CD14-positive monocyte (primary cell): ENCODE measurements at regions not wholly inside any gene's neighbourhood (a gene's known extent, or its start where the extent isn't known, plus 50 kb on each side); places are given as distances from the start of the nearest gene placed in this dataset.

ENCODE experiments used
- DNase-seq, 3 donors: peaks; one replicate each; pipeline ENCODE4 v3.0.0-alpha.2; 2011 to 2022
- H2AFZ ChIP-seq: 2 replicates; pipeline ENCODE4 v1.6.0; 2012; ENCODE audit warnings: mild to moderate bottlenecking, low read depth, low read length, inconsistent platforms; ENCODE audit not compliant: insufficient read depth, poor library complexity, severe bottlenecking
- H3K27ac ChIP-seq, 2 donors: 1 replicate in 1 of 2; 2 replicates in 1 of 2; pipeline ENCODE4 v1.5.1; 2012 to 2013; ENCODE audit warnings: low read length in 2 of 2, control low read depth in 1 of 2, inconsistent platforms in 1 of 2, low read depth in 1 of 2, mild to moderate bottlenecking in 1 of 2
- H3K27me3 ChIP-seq, 2 donors: one replicate each; pipeline versions ENCODE4 v1.6.0 to v1.6.1; 2011 to 2013; ENCODE audit warnings: low read length in 2 of 2; ENCODE audit not compliant: control insufficient read depth in 2 of 2, insufficient read depth in 2 of 2
- H3K36me3 ChIP-seq, 2 donors: replicated peaks in 1 of 2; 1 replicate in 1 of 2; 2 replicates in 1 of 2; pipeline versions ENCODE4 v1.5.1 to v1.6.1; 2012 to 2013; ENCODE audit warnings: low read length in 2 of 2, control low read depth in 1 of 2, inconsistent platforms in 1 of 2, mild to moderate bottlenecking in 1 of 2; ENCODE audit not compliant: insufficient read depth in 2 of 2, control insufficient read depth in 1 of 2
- H3K4me1 ChIP-seq, 2 donors: 1 replicate in 1 of 2; 2 replicates in 1 of 2; pipeline versions ENCODE4 v1.5.1 to v1.6.1; 2012 to 2013; ENCODE audit warnings: low read length in 2 of 2, control low read depth in 1 of 2, inconsistent platforms in 1 of 2, mild to moderate bottlenecking in 1 of 2, moderate library complexity in 1 of 2; ENCODE audit not compliant: insufficient read depth in 2 of 2, control insufficient read depth in 1 of 2
- H3K4me2 ChIP-seq: replicated peaks from 2 replicates; pipeline ENCODE3; 2012; ENCODE audit warnings: low read length, moderate library complexity, mild to moderate bottlenecking; ENCODE audit not compliant: poor library complexity, severe bottlenecking; ENCODE audit errors: extremely low read depth
- H3K4me3 ChIP-seq, 3 experiments: fragments of 200-600 bp in 1 of 3; sonication (generic) in 1 of 3; replicated peaks in 1 of 3; 1 replicate in 2 of 3; 2 replicates in 1 of 3; pipeline ENCODE4 v1.5.1; 2011 to 2013; ENCODE audit warnings: low read length in 3 of 3, mild to moderate bottlenecking in 3 of 3, control low read depth in 2 of 3, low read depth in 2 of 3, inconsistent platforms in 1 of 3, moderate library complexity in 1 of 3
- H3K79me2 ChIP-seq: 2 replicates; pipeline ENCODE4 v1.6.0; 2012; ENCODE audit warnings: mild to moderate bottlenecking, control low read depth, inconsistent platforms, low read length, moderate library complexity; ENCODE audit not compliant: insufficient read depth
- H3K9ac ChIP-seq: 2 replicates; pipeline ENCODE4 v1.6.0; 2017; ENCODE audit warnings: low read length, mild to moderate bottlenecking; ENCODE audit not compliant: insufficient read depth, poor library complexity, severe bottlenecking
- H3K9me3 ChIP-seq, 2 donors: replicated peaks in 1 of 2; 1 replicate in 1 of 2; 2 replicates in 1 of 2; pipeline versions ENCODE4 v1.5.1 to v1.6.1; 2012 to 2013; ENCODE audit warnings: low read length in 2 of 2, control low read depth in 1 of 2; ENCODE audit not compliant: control insufficient read depth in 1 of 2, insufficient read depth in 1 of 2
- H4K20me1 ChIP-seq: 2 replicates; pipeline ENCODE4 v1.6.0; 2012; ENCODE audit warnings: mild to moderate bottlenecking, low read length, control low read depth, moderate library complexity; ENCODE audit not compliant: insufficient read depth
- H3K27ac Mint-ChIP-seq, 7 donors: one replicate each; pipeline ENCODE4 v1.8.0; 2020; ENCODE audit warnings: mild to moderate bottlenecking in 7 of 7, mixed read lengths in 7 of 7, moderate library complexity in 6 of 7, inconsistent platforms in 2 of 7
- H3K27me3 Mint-ChIP-seq, 3 donors: one replicate each; pipeline ENCODE4 v1.8.0; 2021 to 2022; ENCODE audit warnings: low read depth in 3 of 3, mild to moderate bottlenecking in 3 of 3, mixed read lengths in 3 of 3, moderate library complexity in 3 of 3, inconsistent platforms in 1 of 3
- H3K36me3 Mint-ChIP-seq, 2 donors: one replicate each; pipeline ENCODE4 v1.8.0; 2020; ENCODE audit warnings: mixed read lengths in 2 of 2, inconsistent platforms in 1 of 2, mild to moderate bottlenecking in 1 of 2
- H3K4me1 Mint-ChIP-seq: one replicate; pipeline ENCODE4 v1.8.0; 2020; ENCODE audit warnings: mild to moderate bottlenecking, mixed read lengths
- H3K4me3 Mint-ChIP-seq, 2 donors: one replicate each; pipeline ENCODE4 v1.8.0; 2020; ENCODE audit warnings: mild to moderate bottlenecking in 2 of 2, mixed read lengths in 2 of 2, moderate library complexity in 1 of 2
- H3K9me3 Mint-ChIP-seq, 7 donors: one replicate each; pipeline ENCODE4 v1.8.0; 2020 to 2022; ENCODE audit warnings: mixed read lengths in 7 of 7, mild to moderate bottlenecking in 6 of 7, moderate library complexity in 6 of 7, inconsistent platforms in 2 of 7
- CTCF ChIP-seq: fragments of 200-600 bp; IDR thresholded peaks from one replicate; pipeline ENCODE4 v1.8.0; 2022; ENCODE audit warnings: antibody characterized with exemption, mild to moderate bottlenecking
- WGBS: methylation state at CpG from one replicate; pipeline ENCODE4 v1.1.5; 2013; ENCODE audit warnings: missing lambda C conversion rate; ENCODE audit not compliant: insufficient coverage; 5-methylcytosine and 5-hydroxymethylcytosine counted together
- intact Hi-C, 2 donors: fragments of 100-400 bp; cut with micrococcal nuclease; formaldehyde crosslinking; loops; one replicate each; pipeline versions ENCODE4 v1.15.0 to v1.15.1; 2023

- Histone ChIP-seq H3K4me2 (no peak overlapping the region), H3K9ac (no peak overlapping the region), H3K36me3 (no peaks in the 10 kb centered on the region), H4K20me1 (no peaks in the 10 kb centered on the region), H3K79me2 (no peaks in the 10 kb centered on the region), H3K27me3 (no peaks in the 10 kb centered on the region), H2AFZ (no peak overlapping the region), H3K4me1 (no peaks in the 10 kb centered on the region), H3K27ac (no peak overlapping the region), H3K4me3 (no peak overlapping the region), H3K9me3 (no peaks in the 10 kb centered on the region)
- no peaks in the 10 kb centered on the region for H3K36me3 Mint-ChIP-seq
- H3K4me1 Mint-ChIP-seq: no peaks in the 10 kb centered on the region
- no peak for TF ChIP-seq CTCF
- WGBS: 89% methylated on average over 2 of the region's 3 CpGs
- H3K27ac Mint-ChIP-seq: no peak overlapping the region
- intact Hi-C loops: no loop called here
- peaks cover 1 to 4% (median 4%) of the 10 kb centered on the region in 3 donors for H3K27me3 Mint-ChIP-seq
- no peak for DNase-seq
- peaks cover 1 to 14% (median 4%) of the 10 kb centered on the region in 7 donors for H3K9me3 Mint-ChIP-seq
- no peak overlapping the region for H3K4me3 Mint-ChIP-seq
These were observed 183.1 kb downstream of the EMP1 start for GRCh38 chr12:13379531-13380188.

- Histone ChIP-seq H3K27me3 (no peaks in the 10 kb centered on the region), H3K36me3 (no peaks in the 10 kb centered on the region), H3K4me2 (no peak overlapping the region), H3K79me2 (no peaks in the 10 kb centered on the region), H3K9ac (no peak overlapping the region), H4K20me1 (no peaks in the 10 kb centered on the region), H3K4me3 (no peak overlapping the region), H3K4me1 (no peaks in the 10 kb centered on the region), H3K27ac (no peak overlapping the region), H3K9me3 (no peaks in the 10 kb centered on the region), H2AFZ (no peak overlapping the region)
- TF ChIP-seq CTCF: no peak
- no peak overlapping the region for H3K27ac Mint-ChIP-seq
- H3K4me3 Mint-ChIP-seq: no peak overlapping the region
- DNase-seq: no peak
- H3K9me3 Mint-ChIP-seq: peaks cover 1 to 14% (median 4%) of the 10 kb centered on the region in 7 donors
- intact Hi-C loops: no loop called here
- H3K36me3 Mint-ChIP-seq: no peaks in the 10 kb centered on the region
- H3K4me1 Mint-ChIP-seq: no peaks in the 10 kb centered on the region
- 80% methylated on average over 1 of the region's 1 CpG for WGBS
- H3K27me3 Mint-ChIP-seq: peaks cover 1 to 7% (median 4%) of the 10 kb centered on the region in 3 donors
These were observed 181.2 kb downstream of the EMP1 start for GRCh38 chr12:13377698-13378097.
